ENCODE measurements at regions not wholly inside any gene's neighbourhood (a gene's known extent, or its start where the extent isn't known, plus 50 kb on each side); places are given as distances from the start of the nearest gene placed in this dataset.

GRCh38 chr14:100406505-100407131, 83.5 kb downstream of the SLC25A47 start:
- Histone ChIP-seq H3K14ac (ENCODE audit: insufficient read length) (no peak overlapping the region), H3K4ac (replicated peaks; ENCODE audit: insufficient read length, low read depth, low read length) (no peak overlapping the region), H3K23ac (ENCODE audit: insufficient read length) (no peak overlapping the region), H2AFZ (ENCODE audit: low read length) (no peak overlapping the region), H3K9me3 (ENCODE audit: insufficient read depth in 2 of 2, low read depth in 1 of 2, low read length in 1 of 2) (no peaks in the 10 kb centered on the region), H3K23me2 (ENCODE audit: low read depth, low read length) (no peaks in the 10 kb centered on the region), H2BK15ac (ENCODE audit: low read length) (0 out of 2 replicates have a peak overlapping the region, but pooled peaks have one; percentile 11), H2BK5ac (ENCODE audit: low read depth, low read length) (0 out of 2 replicates have a peak overlapping the region, but pooled peaks have one; percentile 17), H2BK12ac (ENCODE audit: low read depth, low read length) (no peak overlapping the region), H4K5ac (ENCODE audit: insufficient read length, low read depth, low read length) (no peak overlapping the region), H3K27ac (ENCODE audit: low read depth, low read length) (no peak overlapping the region), H3K9ac (replicated peaks in 1 of 4; ENCODE audit: extremely low read depth in 1 of 4, low read depth in 3 of 4, low read length in 3 of 4) (no peak overlapping the region), H4K91ac (replicated peaks; ENCODE audit: insufficient read length, low read length) (no peak overlapping the region), H3K4me1 (replicated peaks in 1 of 4; ENCODE audit: control insufficient read depth in 3 of 4, insufficient read depth in 4 of 4, low read length in 3 of 4) (peaks cover 7 to 19% (median 14%) of the 10 kb centered on the region in 4 experiments), H2BK20ac (ENCODE audit: low read length) (no peak overlapping the region), H2BK120ac (replicated peaks; ENCODE audit: low read depth, low read length) (no peak overlapping the region), H3K27me3 (replicated peaks in 1 of 4; ENCODE audit: control insufficient read depth in 3 of 4, extremely low read depth in 1 of 4, insufficient read depth in 3 of 4, low read length in 3 of 4) (no peaks in the 10 kb centered on the region), H3K56ac (replicated peaks; ENCODE audit: insufficient read length, low read depth, low read length) (no peak overlapping the region), H2AK5ac (ENCODE audit: low read depth, low read length) (peak overlapping the region; percentile 30; the same call in 1 of the 2 replicates), H3K18ac (ENCODE audit: extremely low read depth, low read length) (no peak overlapping the region), H4K20me1 (replicated peaks in 1 of 2; ENCODE audit: control insufficient read depth in 1 of 2, insufficient read depth in 2 of 2, low read length in 2 of 2) (no peaks in the 10 kb centered on the region), H4K8ac (ENCODE audit: extremely low read depth, insufficient read depth, low read length) (no peak overlapping the region), H3K79me1 (ENCODE audit: low read depth, low read length) (peaks cover 12% of the 10 kb centered on the region), H3K4me2 (ENCODE audit: insufficient read depth in 1 of 2, low read depth in 2 of 2, low read length in 2 of 2) (no peak overlapping the region), H3K36me3 (ENCODE audit: control insufficient read depth in 2 of 4, insufficient read depth in 4 of 4, low read length in 3 of 4) (no peaks in the 10 kb centered on the region), H3K4me3 (ENCODE audit: extremely low read depth in 1 of 4, insufficient read depth in 2 of 4, low read depth in 3 of 4, low read length in 4 of 4) (no peak overlapping the region), H3K79me2 (ENCODE audit: control insufficient read depth in 1 of 2, insufficient read depth in 2 of 2, low read length in 2 of 2) (no peaks in the 10 kb centered on the region)
- no peak for FAIRE-seq
- CTCF ChIA-PET (ENCODE audit: partially characterized antibody) = interaction anchor here (1.0 to 4.9 kb wide), 6 partner anchors 11 to 247 kb away, joined by 4 to 20 read pairs (median 13); no protein-coding TSS in a partner anchor
- DNase-seq (ENCODE audit: low read depth in 1 of 2, low spot score in 2 of 2) = no peak
- POLR2A ChIA-PET (ENCODE audit: partially characterized antibody) = interaction anchor here (1.7 kb wide), 1 partner anchor 11 kb away, joined by 4 read pairs; no protein-coding TSS in a partner anchor
- 91% methylated on average over 10 of the region's 10 CpGs; no CpG with 5 or more reads in 1 of the 2 experiments for WGBS, 2 experiments (ENCODE audit: extremely low coverage in 1 of 2, insufficient coverage in 1 of 2, insufficient read length in 1 of 2, insufficient replicate concordance in 2 of 2, low coverage in 1 of 2, low lambda C conversion rate in 2 of 2, missing lambda C conversion rate in 1 of 2)
- no peak for TF ChIP-seq GTF2F1 (IDR thresholded peaks at IDR 0.05; ENCODE audit: borderline replicate concordance, low read depth, low read length)
- no peak for TF ChIP-seq TBP (IDR thresholded peaks at IDR 0.05; ENCODE audit: low read depth, low read length)
- no peak for TF ChIP-seq POLR2AphosphoS5 (IDR thresholded peaks at IDR 0.05; ENCODE audit: low read depth, low read length)
- no peak for TF ChIP-seq EGR1 (IDR thresholded peaks at IDR 0.05; ENCODE audit: borderline replicate concordance, low read depth, low read length)
- no peak for TF ChIP-seq POLR2A (IDR thresholded peaks at IDR 0.05; ENCODE audit: control extremely low read depth in 1 of 2, low read depth in 2 of 2, low read length in 2 of 2)
- TF ChIP-seq CHD2 (IDR thresholded peaks at IDR 0.05; ENCODE audit: low read length) = no peak
- no peak for TF ChIP-seq RNF2 (IDR thresholded peaks at IDR 0.05; ENCODE audit: borderline replicate concordance, low read depth, low read length, missing control alignments, poor library complexity, severe bottlenecking)
- no peak for TF ChIP-seq CTBP2 (IDR thresholded peaks at IDR 0.05; ENCODE audit: borderline replicate concordance, insufficient read depth, insufficient read length, low read length)
- TF ChIP-seq KDM4A (IDR thresholded peaks at IDR 0.05; ENCODE audit: low read depth, low read length, severe bottlenecking) = no peak
- no peak for TF ChIP-seq ATF3 (IDR thresholded peaks at IDR 0.05; ENCODE audit: insufficient read depth, low read depth, low read length)
- no peak for TF ChIP-seq SIRT6 (IDR thresholded peaks at IDR 0.05; ENCODE audit: low read length)
- TF ChIP-seq RFX5 (IDR thresholded peaks at IDR 0.05; ENCODE audit: borderline replicate concordance, low read depth, low read length) = no peak
- TF ChIP-seq YY1 (IDR thresholded peaks at IDR 0.05; ENCODE audit: low read depth, low read length) = no peak

Measured in H1 (cell line).